ENCODE measurements at regions not wholly inside any gene's neighbourhood (a gene's known extent, or its start where the extent isn't known, plus 50 kb on each side); places are given as distances from the start of the nearest gene placed in this dataset.

- H3K9me3 ChIP-seq (replicated peaks in 1 of 3), result no peaks in the 10 kb centered on the region
- intact Hi-C loops (cut with DNase I), result no loop called here
- no peaks in the 10 kb centered on the region for H3K27me3 ChIP-seq
- 86 to 88% (median 87%) methylated on average over 8 of the region's 8 CpGs for WGBS, 4 donors
- no peaks in the 10 kb centered on the region for H3K36me3 ChIP-seq (replicated peaks in 1 of 2)
- DNase-seq, result no peak
- H3K4me3 ChIP-seq, result no peak overlapping the region
- H3K4me1 ChIP-seq (replicated peaks in 1 of 2), result no peaks in the 10 kb centered on the region
- TF ChIP-seq CTCF (IDR thresholded peaks at IDR 0.05) (no peak), POLR2A (IDR thresholded peaks at IDR 0.05) (no peak)
- H3K27ac ChIP-seq, result no peak overlapping the region
Measured at GRCh38 chr13:66071608-66072007, 1158.5 kb downstream of the PCDH9 start.

GRCh38 chr13:66071029-66071428 lies 1159.1 kb downstream of the PCDH9 start:
- H3K4me1 ChIP-seq (replicated peaks in 1 of 2), result no peaks in the 10 kb centered on the region
- no peaks in the 10 kb centered on the region for H3K36me3 ChIP-seq (replicated peaks in 1 of 2)
- H3K9me3 ChIP-seq (replicated peaks in 1 of 3), result no peaks in the 10 kb centered on the region
- no peaks in the 10 kb centered on the region for H3K27me3 ChIP-seq
- TF ChIP-seq POLR2A (IDR thresholded peaks at IDR 0.05) (no peak), CTCF (IDR thresholded peaks at IDR 0.05) (no peak)
- no peak overlapping the region for H3K27ac ChIP-seq
- DNase-seq, result no peak
- WGBS, 4 donors, result 81 to 90% (median 85%) methylated on average over 2 of the region's 2 CpGs
- intact Hi-C loops (cut with DNase I), result no loop called here
- no peak overlapping the region for H3K4me3 ChIP-seq

DNA sequence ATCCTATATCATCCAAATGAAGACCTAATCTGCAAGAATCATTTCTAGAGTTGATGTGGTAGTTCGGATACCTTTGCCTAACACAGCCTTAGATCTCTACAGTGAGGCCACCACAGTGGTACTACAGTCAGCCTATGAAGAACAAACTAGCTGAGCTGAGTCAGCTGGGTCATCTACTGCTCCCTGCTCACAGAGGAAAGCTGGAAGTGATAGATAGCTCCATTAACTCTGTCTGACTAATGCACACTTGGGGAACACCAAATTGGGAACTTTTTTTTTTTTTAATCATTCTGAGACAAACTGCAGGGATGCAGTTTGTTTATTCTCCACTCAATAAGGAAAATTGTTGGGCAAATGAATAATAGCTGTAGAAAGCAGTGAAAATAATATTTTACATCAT lies 1160.6 kb downstream of the PCDH9 start:
- no peaks in the 10 kb centered on the region for H3K27me3 ChIP-seq
- no peaks in the 10 kb centered on the region for H3K4me1 ChIP-seq (replicated peaks in 1 of 2)
- no peak for DNase-seq
- TF ChIP-seq POLR2A (IDR thresholded peaks at IDR 0.05) (no peak), CTCF (IDR thresholded peaks at IDR 0.05) (no peak)
- H3K36me3 ChIP-seq (replicated peaks in 1 of 2), result no peaks in the 10 kb centered on the region
- H3K9me3 ChIP-seq (replicated peaks in 1 of 3), result no peaks in the 10 kb centered on the region
- H3K4me3 ChIP-seq, result no peak overlapping the region
- no peak overlapping the region for H3K27ac ChIP-seq
- 56 to 93% (median 71%) methylated on average over 1 of the region's 1 CpG for WGBS, 4 donors
- intact Hi-C loops (cut with DNase I), result no loop called here

GRCh38 chr13:66068683-66069082 lies 1161.5 kb downstream of the PCDH9 start:
- 44 to 94% (median 56%) methylated on average over 2 of the region's 2 CpGs for WGBS, 4 donors
- intact Hi-C loops (cut with DNase I), result no loop called here
- Histone ChIP-seq H3K4me1 (replicated peaks in 1 of 2) (no peaks in the 10 kb centered on the region), H3K4me3 (no peak overlapping the region), H3K36me3 (replicated peaks in 1 of 2) (no peaks in the 10 kb centered on the region), H3K27ac (no peak overlapping the region), H3K27me3 (no peaks in the 10 kb centered on the region), H3K9me3 (replicated peaks in 1 of 3) (no peaks in the 10 kb centered on the region)
- no peak for DNase-seq
- no peak for TF ChIP-seq POLR2A (IDR thresholded peaks at IDR 0.05)
- no peak for TF ChIP-seq CTCF (IDR thresholded peaks at IDR 0.05)
